ENCODE measurements at regions not wholly inside any gene's neighbourhood (a gene's known extent, or its start where the extent isn't known, plus 50 kb on each side); places are given as distances from the start of the nearest gene placed in this dataset.

- TF ChIP-seq CTCF (IDR thresholded peaks at IDR 0.05), result no peak
- no peak for TF ChIP-seq POLR2A (IDR thresholded peaks at IDR 0.05)
- TF ChIP-seq POLR2AphosphoS5 (IDR thresholded peaks at IDR 0.05), result no peak
Observed at GRCh38 chr6:18579166-18579565, 192.0 kb downstream of the RNF144B start.

Data from sigmoid colon (tissue), 4 donors.